Spleen (tissue), 11 donors: ENCODE measurements at regions not wholly inside any gene's neighbourhood (a gene's known extent, or its start where the extent isn't known, plus 50 kb on each side); places are given as distances from the start of the nearest gene placed in this dataset.

ENCODE experiments used
- DNase-seq: peaks from one replicate; pipeline ENCODE4 v3.0.0-alpha.2; 2020
- H3K27ac ChIP-seq, 8 donors: fragments of 200-600 bp; sonication (generic) in 7 of 8; 1 replicate in 4 of 8; 2 replicates in 4 of 8; pipeline versions ENCODE4 v1.5.0 to v1.8.0; 2016 to 2021; ENCODE audit warnings: inconsistent platforms in 4 of 8, mild to moderate bottlenecking in 4 of 8, moderate library complexity in 1 of 8
- H3K27me3 ChIP-seq, 7 donors: fragments of 200-600 bp; sonication (generic) in 6 of 7; replicated peaks in 1 of 7; 1 replicate in 4 of 7; 2 replicates in 3 of 7; pipeline versions ENCODE4 v1.5.0 to v1.8.0; 2016 to 2021; ENCODE audit warnings: inconsistent platforms in 3 of 7, mild to moderate bottlenecking in 1 of 7
- H3K36me3 ChIP-seq, 6 donors: fragments of 200-600 bp; sonication (generic) in 5 of 6; 1 replicate in 4 of 6; 2 replicates in 2 of 6; pipeline versions ENCODE4 v1.5.0 to v1.8.0; 2016 to 2021; ENCODE audit warnings: inconsistent platforms in 2 of 6
- H3K4me1 ChIP-seq, 6 donors: fragments of 200-600 bp; sonication (generic) in 5 of 6; 1 replicate in 3 of 6; 2 replicates in 3 of 6; pipeline versions ENCODE4 v1.5.0 to v1.8.0; 2016 to 2021; ENCODE audit warnings: inconsistent platforms in 3 of 6
- H3K4me3 ChIP-seq, 8 donors: fragments of 200-600 bp; sonication (generic) in 7 of 8; 1 replicate in 4 of 8; 2 replicates in 4 of 8; pipeline versions ENCODE4 v1.5.0 to v1.8.0; 2016 to 2021; ENCODE audit warnings: inconsistent platforms in 4 of 8, mild to moderate bottlenecking in 4 of 8, moderate library complexity in 2 of 8
- H3K9me3 ChIP-seq, 8 donors: fragments of 200-600 bp; sonication (generic) in 7 of 8; 1 replicate in 4 of 8; 2 replicates in 4 of 8; pipeline versions ENCODE4 v1.5.0 to v1.8.0; 2016 to 2021; ENCODE audit warnings: inconsistent platforms in 4 of 8
- POLR2A ChIP-seq, 3 donors: fragments of 450-650 bp; IDR thresholded peaks; one replicate each; pipeline ENCODE4 v1.5.1; 2017; ENCODE audit warnings: antibody characterized with exemption in 3 of 3, mild to moderate bottlenecking in 1 of 3
- POLR2AphosphoS5 ChIP-seq, 3 donors: sonication (generic); formaldehyde crosslinking; IDR thresholded peaks; one replicate each; pipeline ENCODE4 v1.5.1; 2017; ENCODE audit warnings: antibody characterized with exemption in 3 of 3
- WGBS, 5 donors: extraction: QIAGEN DNeasy Blood & Tissue Kit in 3 of 5; methylation state at CpG; one replicate each; pipeline versions ENCODE4 v1.1.5 to v1.1.7; 2013 to 2018; 5-methylcytosine and 5-hydroxymethylcytosine counted together
- intact Hi-C: fragments of 100-400 bp; cut with DNase I; formaldehyde crosslinking; loops from one replicate; pipeline ENCODE4 v1.15.0; 2023; ENCODE audit warnings: low total_unique reads
- TF ChIP-seq, protein P1 (sequence below), 11 experiments: fragments of 200-600 bp in 7 of 11; fragments of 450-650 bp in 4 of 11; sonication (generic) in 4 of 11; IDR thresholded peaks in 8 of 11; conservative IDR thresholded peaks in 3 of 11; 1 replicate in 7 of 11; 2 replicates in 4 of 11; pipeline versions ENCODE4 v1.4.0 to v1.8.0; 2016 to 2021; ENCODE audit warnings: antibody characterized with exemption in 11 of 11, inconsistent platforms in 4 of 11, mild to moderate bottlenecking in 1 of 11
- donor health status: healthy with polysubstance abuse.
- donor health status: DM: no; HTN: no; CAD: no; lungs with moderate emphysema.
- donor health status: DM: no; HTN: no; CAD: no.
- donor health status: Bipolar disorder and iron deficiency.
- donor health status: healthy.
- donor health status: DM: no; HTN: no; CAD: no.
- donor health status: DM: yes; HTN: yes; CAD: no.

DNA sequence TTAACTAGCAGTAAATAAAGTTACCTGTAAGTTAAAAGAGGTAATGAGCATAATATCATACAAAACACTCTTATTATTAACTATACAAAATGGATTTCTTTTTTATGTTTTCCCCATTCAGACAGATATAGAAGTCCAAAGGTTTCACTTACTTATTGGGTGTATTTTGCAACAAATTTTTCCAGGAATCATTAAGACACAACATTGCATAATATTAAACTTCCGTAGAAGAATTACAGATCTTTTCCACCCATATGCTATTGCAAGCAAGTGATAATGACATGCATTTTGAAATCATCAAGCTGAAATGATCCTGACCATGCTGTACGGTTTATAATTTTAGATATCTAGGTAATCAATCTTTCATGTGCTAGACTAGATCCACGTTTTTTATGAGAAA, 957.0 kb downstream of the NCAM2 start:
- Histone ChIP-seq H3K27me3 (no peaks in the 10 kb centered on the region), H3K9me3 (peaks cover 0 to 10% (median 0%) of the 10 kb centered on the region in 8 donors), H3K36me3 (no peaks in the 10 kb centered on the region), H3K27ac (no peak overlapping the region), H3K4me3 (no peak overlapping the region), H3K4me1 (no peaks in the 10 kb centered on the region)
- WGBS, 5 donors: 57 to 78% (median 65%) methylated on average over 3 of the region's 3 CpGs
- DNase-seq: no peak
- TF ChIP-seq POLR2AphosphoS5 (IDR thresholded peaks at IDR 0.05): no peak
- no peak for TF ChIP-seq POLR2A (IDR thresholded peaks at IDR 0.05)
- TF ChIP-seq, protein P1, sequence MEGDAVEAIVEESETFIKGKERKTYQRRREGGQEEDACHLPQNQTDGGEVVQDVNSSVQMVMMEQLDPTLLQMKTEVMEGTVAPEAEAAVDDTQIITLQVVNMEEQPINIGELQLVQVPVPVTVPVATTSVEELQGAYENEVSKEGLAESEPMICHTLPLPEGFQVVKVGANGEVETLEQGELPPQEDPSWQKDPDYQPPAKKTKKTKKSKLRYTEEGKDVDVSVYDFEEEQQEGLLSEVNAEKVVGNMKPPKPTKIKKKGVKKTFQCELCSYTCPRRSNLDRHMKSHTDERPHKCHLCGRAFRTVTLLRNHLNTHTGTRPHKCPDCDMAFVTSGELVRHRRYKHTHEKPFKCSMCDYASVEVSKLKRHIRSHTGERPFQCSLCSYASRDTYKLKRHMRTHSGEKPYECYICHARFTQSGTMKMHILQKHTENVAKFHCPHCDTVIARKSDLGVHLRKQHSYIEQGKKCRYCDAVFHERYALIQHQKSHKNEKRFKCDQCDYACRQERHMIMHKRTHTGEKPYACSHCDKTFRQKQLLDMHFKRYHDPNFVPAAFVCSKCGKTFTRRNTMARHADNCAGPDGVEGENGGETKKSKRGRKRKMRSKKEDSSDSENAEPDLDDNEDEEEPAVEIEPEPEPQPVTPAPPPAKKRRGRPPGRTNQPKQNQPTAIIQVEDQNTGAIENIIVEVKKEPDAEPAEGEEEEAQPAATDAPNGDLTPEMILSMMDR (IDR thresholded peaks at IDR 0.05 in 8 of 11, conservative IDR thresholded peaks at IDR 0.05 in 3 of 11): no peak
- intact Hi-C loops: no loop called here

DNA sequence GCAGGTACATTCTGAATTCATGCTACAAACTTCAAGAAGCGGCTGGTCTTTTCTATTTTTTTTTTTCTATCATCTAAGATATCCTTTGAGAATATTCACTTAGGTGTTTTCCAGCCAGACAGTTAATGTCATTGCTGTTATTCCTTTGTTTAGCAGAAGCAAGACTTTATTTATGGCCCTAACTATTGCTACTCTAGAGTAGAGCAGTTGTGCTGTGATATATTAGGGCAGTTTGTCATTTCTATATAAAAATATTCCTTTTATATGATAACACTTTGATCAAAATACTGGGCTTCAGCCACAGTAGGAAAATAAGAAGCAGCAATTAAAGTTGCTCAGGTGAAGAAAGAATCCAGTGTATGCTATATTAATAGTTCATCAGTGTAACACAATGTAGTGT, 959.3 kb downstream of the NCAM2 start:
- Histone ChIP-seq H3K9me3 (peaks cover 0 to 12% (median 0%) of the 10 kb centered on the region in 8 donors), H3K27ac (no peak overlapping the region), H3K27me3 (no peaks in the 10 kb centered on the region), H3K36me3 (no peaks in the 10 kb centered on the region), H3K4me1 (no peaks in the 10 kb centered on the region), H3K4me3 (no peak overlapping the region)
- WGBS, 5 donors: 84 to 96% (median 85%) methylated on average over 1 of the region's 1 CpG
- TF ChIP-seq POLR2AphosphoS5 (IDR thresholded peaks at IDR 0.05) (no peak), POLR2A (IDR thresholded peaks at IDR 0.05) (no peak)
- TF ChIP-seq, protein P1 (IDR thresholded peaks at IDR 0.05 in 8 of 11, conservative IDR thresholded peaks at IDR 0.05 in 3 of 11): no peak
- DNase-seq: no peak
- intact Hi-C loops: no loop called here

- intact Hi-C loops: no loop called here
- Histone ChIP-seq H3K4me1 (no peaks in the 10 kb centered on the region), H3K27me3 (no peaks in the 10 kb centered on the region), H3K9me3 (peaks cover 3 to 58% (median 31%) of the 10 kb centered on the region in 8 donors), H3K4me3 (no peak overlapping the region), H3K27ac (no peak overlapping the region), H3K36me3 (no peaks in the 10 kb centered on the region)
- no peak for DNase-seq
- 33 to 57% (median 46%) methylated on average over 1 of the region's 1 CpG for WGBS, 5 donors
- TF ChIP-seq POLR2AphosphoS5 (IDR thresholded peaks at IDR 0.05) (no peak), POLR2A (IDR thresholded peaks at IDR 0.05) (no peak)
- TF ChIP-seq, protein P1 (IDR thresholded peaks at IDR 0.05 in 8 of 11, conservative IDR thresholded peaks at IDR 0.05 in 3 of 11): no peak
Observed at GRCh38 chr21:21963911-21964310, 965.7 kb downstream of the NCAM2 start.

DNA sequence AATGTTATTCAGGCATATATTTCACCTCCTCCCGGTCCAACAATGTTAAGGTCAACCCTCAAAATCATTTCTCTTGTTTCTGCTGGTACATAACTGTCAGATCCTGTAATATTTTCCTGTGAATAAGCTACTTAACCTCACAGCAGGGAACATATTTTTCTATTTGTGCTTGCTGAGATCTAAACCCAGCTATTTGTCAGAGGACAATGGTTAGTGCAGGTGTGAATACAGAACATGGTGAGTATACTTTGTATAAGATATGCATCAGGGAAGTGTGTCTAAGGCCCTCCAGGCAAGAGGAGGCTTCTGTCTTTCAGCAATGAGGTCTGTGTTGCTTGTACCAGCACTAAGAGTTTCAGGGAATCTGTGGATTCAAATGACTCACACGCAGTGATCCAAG, 970.6 kb downstream of the NCAM2 start:
- Histone ChIP-seq H3K27ac (no peak overlapping the region), H3K9me3 (peaks cover 3 to 41% (median 25%) of the 10 kb centered on the region in 8 donors), H3K4me3 (no peak overlapping the region), H3K36me3 (no peaks in the 10 kb centered on the region), H3K27me3 (no peaks in the 10 kb centered on the region), H3K4me1 (no peaks in the 10 kb centered on the region)
- 56 to 72% (median 67%) methylated on average over 2 of the region's 2 CpGs for WGBS, 5 donors
- intact Hi-C loops: no loop called here
- TF ChIP-seq POLR2AphosphoS5 (IDR thresholded peaks at IDR 0.05) (no peak), POLR2A (IDR thresholded peaks at IDR 0.05) (no peak)
- TF ChIP-seq, protein P1 (IDR thresholded peaks at IDR 0.05 in 8 of 11, conservative IDR thresholded peaks at IDR 0.05 in 3 of 11): no peak
- DNase-seq: no peak
